Stomach (tissue), 4 donors: ENCODE measurements at regions not wholly inside any gene's neighbourhood (a gene's known extent, or its start where the extent isn't known, plus 50 kb on each side); places are given as distances from the start of the nearest gene placed in this dataset.

ENCODE experiments used
- EP300 ChIP-seq: sonication (generic); formaldehyde crosslinking; IDR thresholded peaks from one replicate; pipeline ENCODE4 v1.6.1; 2017; ENCODE audit warnings: antibody characterized with exemption
- POLR2A ChIP-seq, 4 donors: fragments of 450-650 bp; IDR thresholded peaks; one replicate each; pipeline ENCODE4 v1.6.1; 2016; ENCODE audit warnings: antibody characterized with exemption in 4 of 4, control low read depth in 2 of 4, mild to moderate bottlenecking in 1 of 4, moderate library complexity in 1 of 4
- TF ChIP-seq, protein P1 (sequence below), 7 experiments: fragments of 450-650 bp in 4 of 7; fragments of 200-600 bp in 3 of 7; sonication (generic) in 3 of 7; IDR thresholded peaks; one replicate each; pipeline ENCODE4 v1.5.1; 2016 to 2019; ENCODE audit warnings: antibody characterized with exemption in 7 of 7, control low read depth in 2 of 7, mild to moderate bottlenecking in 1 of 7

DNA sequence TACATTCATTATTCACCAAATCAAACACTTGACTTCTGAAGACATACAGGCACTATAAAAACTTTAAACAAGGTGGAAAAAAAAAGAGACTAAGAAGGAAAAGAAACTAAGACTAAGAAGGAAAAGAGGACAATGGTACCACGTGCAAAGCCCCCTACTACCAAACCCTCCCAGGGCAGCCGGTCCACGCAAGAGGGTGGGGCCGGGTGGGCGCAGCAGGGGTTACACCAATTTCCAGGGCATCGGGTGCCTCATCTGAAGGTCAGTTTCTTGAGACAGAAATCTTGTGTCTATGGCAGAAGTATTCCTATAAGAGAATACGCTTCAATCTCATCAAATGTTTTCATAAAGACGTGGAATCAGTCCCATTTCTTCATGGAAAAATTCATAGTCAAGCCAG lies 131.5 kb downstream of the NUFIP1 start:
- TF ChIP-seq, protein P1, sequence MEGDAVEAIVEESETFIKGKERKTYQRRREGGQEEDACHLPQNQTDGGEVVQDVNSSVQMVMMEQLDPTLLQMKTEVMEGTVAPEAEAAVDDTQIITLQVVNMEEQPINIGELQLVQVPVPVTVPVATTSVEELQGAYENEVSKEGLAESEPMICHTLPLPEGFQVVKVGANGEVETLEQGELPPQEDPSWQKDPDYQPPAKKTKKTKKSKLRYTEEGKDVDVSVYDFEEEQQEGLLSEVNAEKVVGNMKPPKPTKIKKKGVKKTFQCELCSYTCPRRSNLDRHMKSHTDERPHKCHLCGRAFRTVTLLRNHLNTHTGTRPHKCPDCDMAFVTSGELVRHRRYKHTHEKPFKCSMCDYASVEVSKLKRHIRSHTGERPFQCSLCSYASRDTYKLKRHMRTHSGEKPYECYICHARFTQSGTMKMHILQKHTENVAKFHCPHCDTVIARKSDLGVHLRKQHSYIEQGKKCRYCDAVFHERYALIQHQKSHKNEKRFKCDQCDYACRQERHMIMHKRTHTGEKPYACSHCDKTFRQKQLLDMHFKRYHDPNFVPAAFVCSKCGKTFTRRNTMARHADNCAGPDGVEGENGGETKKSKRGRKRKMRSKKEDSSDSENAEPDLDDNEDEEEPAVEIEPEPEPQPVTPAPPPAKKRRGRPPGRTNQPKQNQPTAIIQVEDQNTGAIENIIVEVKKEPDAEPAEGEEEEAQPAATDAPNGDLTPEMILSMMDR (IDR thresholded peaks at IDR 0.05) = no peak
- no peak for TF ChIP-seq POLR2A (IDR thresholded peaks at IDR 0.05)
- TF ChIP-seq EP300 = no peak
